HCT116 (cell line): ENCODE measurements at regions not wholly inside any gene's neighbourhood (a gene's known extent, or its start where the extent isn't known, plus 50 kb on each side); places are given as distances from the start of the nearest gene placed in this dataset.

ENCODE experiments used
- ATAC-seq: fragments of 200-7000 bp; cut with Tn5 transposase; 2 replicates; pipeline ENCODE4 v1.9.1; 2020; ENCODE audit warnings: mild to moderate bottlenecking, moderate library complexity
- BruUV-seq: library from RNA; stranded (reverse); fragments of 400-500 nt; replicated peaks from 2 replicates; lab custom pipeline; 2021; lab: Mats Ljungman, UMichigan
- CTCF ChIA-PET: fragments of 300-600 bp; sonication (Branson Sonifier 250); formaldehyde crosslinking; loops from one replicate; lab custom pipeline; 2021; ENCODE audit warnings: antibody characterized with exemption; lab: Charles Lee
- POLR2A ChIA-PET: fragments of 300-600, 350-600 bp; sonication (Branson Sonifier 250); formaldehyde crosslinking; loops from one replicate; lab custom pipeline; 2021; ENCODE audit warnings: antibody characterized with exemption; lab: Charles Lee
- RAD21 ChIA-PET, 2 experiments: fragments of 300-600 bp; sonication (Branson Sonifier 250); formaldehyde crosslinking; loops; one replicate each; lab custom pipeline; 2023; ENCODE audit warnings: low total read pairs in 2 of 2; ENCODE audit not compliant: uncharacterized antibody in 2 of 2, unreplicated experiment in 2 of 2, low non-redundant PET in 1 of 2; lab: Charles Lee
- DNase-seq: peaks from one replicate; pipeline ENCODE4 v3.0.0-alpha.2; 2010; ENCODE audit warnings: low read depth, low spot score
- H2AFZ ChIP-seq: fragments of 200-600 bp; shearing (Covaris generic), sonication (generic); 2 replicates; pipeline ENCODE4 v1.6.1; 2017; ENCODE audit warnings: low read depth, mixed run types, mixed read lengths, antibody characterized with exemption, low read length; ENCODE audit not compliant: poor library complexity, severe bottlenecking
- H3K27ac ChIP-seq: 2 replicates; pipeline ENCODE4 v1.5.1; 2012; ENCODE audit warnings: low read depth, low read length
- H3K27me3 ChIP-seq: fragments of 200-600 bp; sonication (generic); 2 replicates; pipeline ENCODE4 v1.6.1; 2016; ENCODE audit warnings: mixed run types, low read length, mixed read lengths; ENCODE audit not compliant: insufficient read depth
- H3K36me3 ChIP-seq, 2 experiments: fragments of 200-500 bp in 1 of 2; fragments of 200-600 bp in 1 of 2; sonication (Bioruptor generic) in 1 of 2; sonication (generic) in 1 of 2; 2 replicates each; pipeline versions ENCODE4 v1.5.1 to v1.6.1; 2014 to 2016; ENCODE audit warnings: low read length in 2 of 2, inconsistent platforms in 1 of 2, mixed read lengths in 1 of 2, mixed run types in 1 of 2; ENCODE audit not compliant: insufficient read depth in 2 of 2, control insufficient read depth in 1 of 2
- H3K4me1 ChIP-seq, 2 experiments: fragments of 200-600 bp in 1 of 2; sonication (generic) in 1 of 2; 2 replicates each; pipeline versions ENCODE4 v1.5.1 to v1.6.1; 2012 to 2017; ENCODE audit warnings: low read length in 2 of 2, inconsistent platforms in 1 of 2, mild to moderate bottlenecking in 1 of 2, mixed read lengths in 1 of 2, mixed run types in 1 of 2, moderate library complexity in 1 of 2; ENCODE audit not compliant: insufficient read depth in 2 of 2, control insufficient read depth in 1 of 2
- H3K4me2 ChIP-seq: fragments of 200-600 bp; sonication (generic); 2 replicates; pipeline ENCODE4 v1.6.1; 2017; ENCODE audit warnings: mixed run types, low read length, mixed read lengths
- H3K4me3 ChIP-seq, 2 experiments: fragments of 200-600 bp in 1 of 2; sonication (generic) in 1 of 2; replicated peaks in 1 of 2; 2 replicates each; pipeline ENCODE4 v1.5.1; 2011 to 2016; ENCODE audit warnings: low read length in 2 of 2, control low read depth in 1 of 2, low read depth in 1 of 2, mild to moderate bottlenecking in 1 of 2, mixed read lengths in 1 of 2, mixed run types in 1 of 2
- H3K79me2 ChIP-seq: fragments of 200-600 bp; sonication (generic); 2 replicates; pipeline ENCODE4 v1.6.1; 2017; ENCODE audit warnings: mild to moderate bottlenecking, mixed run types, low read length, moderate library complexity, mixed read lengths; ENCODE audit not compliant: insufficient read depth
- H3K9ac ChIP-seq: fragments of 200-600 bp; sonication (generic); 2 replicates; pipeline ENCODE4 v1.6.1; 2016; ENCODE audit warnings: low read length, mixed read lengths
- H3K9me2 ChIP-seq: fragments of 200-600 bp; sonication (generic), shearing (Covaris generic); 2 replicates; pipeline ENCODE4 v1.6.1; 2017; ENCODE audit warnings: mixed run types, mild to moderate bottlenecking, moderate library complexity; ENCODE audit not compliant: insufficient read depth
- H3K9me3 ChIP-seq, 2 experiments: fragments of 200-500 bp in 1 of 2; fragments of 200-600 bp in 1 of 2; sonication (Bioruptor generic) in 1 of 2; sonication (generic) in 1 of 2; 2 replicates each; pipeline ENCODE4 v1.6.1; 2014 to 2017; ENCODE audit warnings: low read length in 2 of 2, mixed read lengths in 2 of 2, inconsistent platforms in 1 of 2, low read depth in 1 of 2, mild to moderate bottlenecking in 1 of 2, mixed run types in 1 of 2, moderate library complexity in 1 of 2; ENCODE audit not compliant: control insufficient read depth in 1 of 2, insufficient read depth in 1 of 2
- H4K20me1 ChIP-seq: fragments of 200-600 bp; sonication (generic), shearing (Covaris generic); 2 replicates; pipeline ENCODE4 v1.6.1; 2017; ENCODE audit warnings: mixed run types, mild to moderate bottlenecking, moderate library complexity; ENCODE audit not compliant: insufficient read depth
- CTCF ChIP-seq, 3 experiments: fragments of 200-600 bp in 1 of 3; sonication (generic) in 1 of 3; IDR thresholded peaks in 2 of 3; conservative IDR thresholded peaks in 1 of 3; 2 replicates each; pipeline ENCODE4 v1.5.1; 2012 to 2017; ENCODE audit warnings: low read depth in 2 of 3, low read length in 2 of 3, antibody characterized with exemption in 1 of 3, borderline replicate concordance in 1 of 3, control low read depth in 1 of 3, mild to moderate bottlenecking in 1 of 3, mixed read lengths in 1 of 3, mixed run types in 1 of 3, moderate library complexity in 1 of 3; ENCODE audit not compliant: insufficient read depth in 1 of 3
- EZH2phosphoT487 ChIP-seq: fragments of 200-600 bp; IDR thresholded peaks from 2 replicates; pipeline ENCODE4 v1.6.1; 2018; ENCODE audit warnings: antibody characterized with exemption, borderline replicate concordance
- SIN3A ChIP-seq: IDR thresholded peaks from 2 replicates; pipeline ENCODE4 v1.6.1; 2012; ENCODE audit warnings: low read depth
- ZBTB33 ChIP-seq: IDR thresholded peaks from 2 replicates; pipeline ENCODE4 v1.6.1; 2011; ENCODE audit warnings: mild to moderate bottlenecking, low read length, moderate library complexity; ENCODE audit not compliant: insufficient replicate concordance; ENCODE audit errors: extremely low read depth
- ZFX ChIP-seq: fragments of 450-650 bp; IDR thresholded peaks from 2 replicates; pipeline ENCODE4 v1.6.1; 2017
- ZNF274 ChIP-seq: fragments of 200-500 bp; sonication (Bioruptor generic); IDR thresholded peaks from 2 replicates; pipeline ENCODE4 v1.6.1; 2014; ENCODE audit warnings: mild to moderate bottlenecking, low read depth, low read length, inconsistent platforms
- intact Hi-C: fragments of 100-400 bp; cut with micrococcal nuclease; formaldehyde crosslinking; loops from 2 replicates; pipeline ENCODE4 v1.10.0; 2022

GRCh38 chr9:85130260-85130659 lies 460.7 kb downstream of the NTRK2 start:
- Histone ChIP-seq H4K20me1 (no peaks in the 10 kb centered on the region), H2AFZ (no peak overlapping the region), H3K27me3 (peaks cover 10% of the 10 kb centered on the region; the same call in 1 of the 2 replicates), H3K9ac (no peak overlapping the region), H3K9me2 (no peaks in the 10 kb centered on the region), H3K27ac (no peak overlapping the region), H3K36me3 (no peaks in the 10 kb centered on the region), H3K4me1 (no peaks in the 10 kb centered on the region), H3K4me3 (no peak overlapping the region), H3K4me2 (no peak overlapping the region), H3K9me3 (no peaks in the 10 kb centered on the region), H3K79me2 (no peaks in the 10 kb centered on the region)
- ChIA-PET RAD21 (no interaction called here), CTCF (no interaction called here), POLR2A (no interaction called here)
- ATAC-seq (no peak), DNase-seq (no peak)
- intact Hi-C loops: no loop called here
- TF ChIP-seq ZBTB33: no peak
- TF ChIP-seq ZNF274: no peak
- no peak for TF ChIP-seq SIN3A
- TF ChIP-seq ZFX: no peak
- no peak for TF ChIP-seq CTCF (IDR thresholded peaks at IDR 0.05 in 2 of 3, conservative IDR thresholded peaks at IDR 0.05 in 1 of 3; ENCODE audit: borderline replicate concordance in 1 of 3, insufficient read depth in 1 of 3, low read depth in 2 of 3, low read length in 2 of 3)
- TF ChIP-seq EZH2phosphoT487: no peak
- BruUV-seq: no TSS peak
